GM23338 (cell line): ENCODE measurements at regions not wholly inside any gene's neighbourhood (a gene's known extent, or its start where the extent isn't known, plus 50 kb on each side); places are given as distances from the start of the nearest gene placed in this dataset.

Experiments
- CTCF ChIP-seq, 2 experiments: fragments of 200-600 bp in 1 of 2; sonication (generic) in 1 of 2; conservative IDR thresholded peaks; 2 replicates each; pipeline versions ENCODE4 v1.5.1 to v1.6.1; 2016 to 2017; ENCODE audit warnings: antibody characterized with exemption in 2 of 2, low read depth in 2 of 2, mild to moderate bottlenecking in 2 of 2, moderate library complexity in 1 of 2
- ETS1 ChIP-seq: IDR thresholded peaks from 2 replicates; pipeline ENCODE4 v1.6.1; 2016; ENCODE audit warnings: antibody characterized with exemption
- EZH2phosphoT487 ChIP-seq: fragments of 200-600 bp; sonication (generic); IDR thresholded peaks from one replicate; pipeline ENCODE4 v1.8.1; 2018; ENCODE audit warnings: antibody characterized with exemption; ENCODE audit not compliant: unreplicated experiment
- POLR2AphosphoS5 ChIP-seq: IDR thresholded peaks from 2 replicates; pipeline ENCODE4 v1.6.1; 2016; ENCODE audit warnings: antibody characterized with exemption, low read depth
- REST ChIP-seq: IDR thresholded peaks from one replicate; pipeline ENCODE4 v1.6.1; 2018; ENCODE audit warnings: antibody characterized with exemption; ENCODE audit not compliant: unreplicated experiment

GRCh38 chr7:131242123-131242650 lies 85.5 kb upstream of the MKLN1 start:
- TF ChIP-seq CTCF (conservative IDR thresholded peaks at IDR 0.05; ENCODE audit: low read depth in 2 of 2) (no peak), REST (no peak), POLR2AphosphoS5 (no peak), EZH2phosphoT487 (no peak), ETS1 (no peak)
